Astrocyte (in vitro differentiated cells and primary cell): ENCODE measurements at regions not wholly inside any gene's neighbourhood (a gene's known extent, or its start where the extent isn't known, plus 50 kb on each side); places are given as distances from the start of the nearest gene placed in this dataset.

Experiments
- EZH2 ChIP-seq: IDR thresholded peaks from 2 replicates; pipeline ENCODE4 v1.6.1; 2012; ENCODE audit warnings: mild to moderate bottlenecking, low read length, inconsistent platforms; ENCODE audit not compliant: insufficient read depth
- TF ChIP-seq, protein P1 (sequence below): IDR thresholded peaks from 2 replicates; pipeline ENCODE4 v1.5.1; 2011; ENCODE audit warnings: low read depth, mild to moderate bottlenecking, inconsistent platforms, low read length, moderate library complexity; ENCODE audit not compliant: insufficient read depth

DNA sequence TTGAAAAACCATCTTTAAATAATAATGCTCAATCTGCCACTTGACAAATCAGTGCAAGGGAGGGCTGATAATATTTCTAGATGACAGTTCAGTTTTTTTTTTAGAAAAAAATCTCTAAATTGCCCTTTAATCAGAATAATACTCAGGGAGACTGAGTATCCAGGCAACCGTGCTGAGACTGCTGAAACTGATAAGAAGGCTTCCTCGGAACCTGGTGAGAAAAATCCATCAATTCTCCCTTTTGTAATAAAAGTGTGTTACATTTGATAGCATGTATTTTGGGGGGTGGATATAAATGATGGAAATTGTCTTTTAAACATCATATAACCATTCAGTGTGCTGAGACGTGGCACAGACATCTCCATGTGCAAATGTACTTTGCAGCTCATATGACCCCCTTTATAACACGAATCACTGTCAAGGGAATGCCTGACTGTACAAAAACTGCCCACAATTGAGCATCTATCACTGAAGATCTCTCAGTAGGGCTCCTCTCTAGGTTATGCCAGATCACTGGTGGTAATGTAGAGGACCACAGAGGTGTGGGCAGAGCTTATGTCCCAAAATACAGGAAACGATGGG lies 491.1 kb upstream of the ADARB2 start:
- TF ChIP-seq, protein P1, sequence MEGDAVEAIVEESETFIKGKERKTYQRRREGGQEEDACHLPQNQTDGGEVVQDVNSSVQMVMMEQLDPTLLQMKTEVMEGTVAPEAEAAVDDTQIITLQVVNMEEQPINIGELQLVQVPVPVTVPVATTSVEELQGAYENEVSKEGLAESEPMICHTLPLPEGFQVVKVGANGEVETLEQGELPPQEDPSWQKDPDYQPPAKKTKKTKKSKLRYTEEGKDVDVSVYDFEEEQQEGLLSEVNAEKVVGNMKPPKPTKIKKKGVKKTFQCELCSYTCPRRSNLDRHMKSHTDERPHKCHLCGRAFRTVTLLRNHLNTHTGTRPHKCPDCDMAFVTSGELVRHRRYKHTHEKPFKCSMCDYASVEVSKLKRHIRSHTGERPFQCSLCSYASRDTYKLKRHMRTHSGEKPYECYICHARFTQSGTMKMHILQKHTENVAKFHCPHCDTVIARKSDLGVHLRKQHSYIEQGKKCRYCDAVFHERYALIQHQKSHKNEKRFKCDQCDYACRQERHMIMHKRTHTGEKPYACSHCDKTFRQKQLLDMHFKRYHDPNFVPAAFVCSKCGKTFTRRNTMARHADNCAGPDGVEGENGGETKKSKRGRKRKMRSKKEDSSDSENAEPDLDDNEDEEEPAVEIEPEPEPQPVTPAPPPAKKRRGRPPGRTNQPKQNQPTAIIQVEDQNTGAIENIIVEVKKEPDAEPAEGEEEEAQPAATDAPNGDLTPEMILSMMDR = no peak
- TF ChIP-seq EZH2 = no peak
